ENCODE measurements at regions not wholly inside any gene's neighbourhood (a gene's known extent, or its start where the extent isn't known, plus 50 kb on each side); places are given as distances from the start of the nearest gene placed in this dataset.

DNA sequence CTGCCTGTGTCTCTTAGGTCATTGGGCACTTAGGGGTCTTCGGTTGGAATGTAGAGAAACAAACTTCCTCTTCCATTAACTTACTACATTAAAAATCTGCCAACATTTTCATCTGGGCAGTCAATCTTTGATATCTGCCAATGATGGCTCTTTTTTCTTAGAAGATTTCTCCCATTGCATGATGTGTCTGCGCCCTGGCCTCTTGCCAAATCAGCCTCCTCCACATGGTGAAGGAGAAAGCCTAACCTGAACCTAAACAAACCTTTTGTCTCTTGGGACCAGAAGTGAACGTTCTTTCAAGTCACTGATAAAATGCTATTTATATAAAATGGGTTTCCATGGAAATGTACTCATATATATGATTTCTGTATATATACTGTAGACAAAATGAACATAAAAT is 998.9 kb upstream of the GJE1 start:
- no peak overlapping the region for H3K4me3 ChIP-seq (ENCODE audit: severe bottlenecking)
- no peaks in the 10 kb centered on the region for H3K4me1 ChIP-seq (ENCODE audit: insufficient read depth, poor library complexity, severe bottlenecking)
- no peaks in the 10 kb centered on the region for H3K27me3 ChIP-seq (ENCODE audit: insufficient read depth, poor library complexity, severe bottlenecking)
- TF ChIP-seq, protein P1, sequence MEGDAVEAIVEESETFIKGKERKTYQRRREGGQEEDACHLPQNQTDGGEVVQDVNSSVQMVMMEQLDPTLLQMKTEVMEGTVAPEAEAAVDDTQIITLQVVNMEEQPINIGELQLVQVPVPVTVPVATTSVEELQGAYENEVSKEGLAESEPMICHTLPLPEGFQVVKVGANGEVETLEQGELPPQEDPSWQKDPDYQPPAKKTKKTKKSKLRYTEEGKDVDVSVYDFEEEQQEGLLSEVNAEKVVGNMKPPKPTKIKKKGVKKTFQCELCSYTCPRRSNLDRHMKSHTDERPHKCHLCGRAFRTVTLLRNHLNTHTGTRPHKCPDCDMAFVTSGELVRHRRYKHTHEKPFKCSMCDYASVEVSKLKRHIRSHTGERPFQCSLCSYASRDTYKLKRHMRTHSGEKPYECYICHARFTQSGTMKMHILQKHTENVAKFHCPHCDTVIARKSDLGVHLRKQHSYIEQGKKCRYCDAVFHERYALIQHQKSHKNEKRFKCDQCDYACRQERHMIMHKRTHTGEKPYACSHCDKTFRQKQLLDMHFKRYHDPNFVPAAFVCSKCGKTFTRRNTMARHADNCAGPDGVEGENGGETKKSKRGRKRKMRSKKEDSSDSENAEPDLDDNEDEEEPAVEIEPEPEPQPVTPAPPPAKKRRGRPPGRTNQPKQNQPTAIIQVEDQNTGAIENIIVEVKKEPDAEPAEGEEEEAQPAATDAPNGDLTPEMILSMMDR (IDR thresholded peaks at IDR 0.05; ENCODE audit: poor library complexity, severe bottlenecking): no peak
- no peak overlapping the region for H3K27ac ChIP-seq (ENCODE audit: poor library complexity, severe bottlenecking)
- ATAC-seq (ENCODE audit: low read depth): no peak
- no peak for DNase-seq (ENCODE audit: low spot score)
- H3K36me3 ChIP-seq (ENCODE audit: low read depth): no peaks in the 10 kb centered on the region
- no peaks in the 10 kb centered on the region for H3K9me3 ChIP-seq (ENCODE audit: severe bottlenecking)

GRCh38 chr6:141133346-141133745 is 999.4 kb upstream of the GJE1 start:
- Histone ChIP-seq H3K27me3 (ENCODE audit: insufficient read depth, poor library complexity, severe bottlenecking) (no peaks in the 10 kb centered on the region), H3K36me3 (ENCODE audit: low read depth) (no peaks in the 10 kb centered on the region), H3K4me1 (ENCODE audit: insufficient read depth, poor library complexity, severe bottlenecking) (no peaks in the 10 kb centered on the region), H3K4me3 (ENCODE audit: severe bottlenecking) (no peak overlapping the region), H3K27ac (ENCODE audit: poor library complexity, severe bottlenecking) (no peak overlapping the region), H3K9me3 (ENCODE audit: severe bottlenecking) (no peaks in the 10 kb centered on the region)
- ATAC-seq (ENCODE audit: low read depth): no peak
- no peak for DNase-seq (ENCODE audit: low spot score)
- TF ChIP-seq, protein P1 (IDR thresholded peaks at IDR 0.05; ENCODE audit: poor library complexity, severe bottlenecking): no peak

DNA sequence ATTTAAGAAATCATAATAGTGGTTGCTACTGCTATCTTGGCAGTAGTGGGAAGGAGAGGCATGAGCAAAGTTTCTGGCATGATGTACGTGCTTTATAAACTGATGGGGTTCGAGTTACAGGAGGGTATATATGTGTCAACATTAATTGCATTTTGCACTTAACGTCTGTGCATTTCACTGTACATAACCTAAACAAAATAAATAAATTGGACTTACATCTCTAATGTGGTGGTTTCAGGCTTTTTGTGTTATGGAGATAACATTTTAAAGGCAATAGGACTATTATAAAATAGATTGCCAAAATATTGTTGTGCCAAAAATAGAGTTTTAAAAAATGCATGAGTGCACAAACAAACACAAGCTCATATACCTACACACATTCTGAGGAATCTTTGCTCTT is 1001.1 kb upstream of the GJE1 start:
- Histone ChIP-seq H3K27me3 (ENCODE audit: insufficient read depth, poor library complexity, severe bottlenecking) (no peaks in the 10 kb centered on the region), H3K36me3 (ENCODE audit: low read depth) (no peaks in the 10 kb centered on the region), H3K4me3 (ENCODE audit: severe bottlenecking) (no peak overlapping the region), H3K9me3 (ENCODE audit: severe bottlenecking) (no peaks in the 10 kb centered on the region), H3K27ac (ENCODE audit: poor library complexity, severe bottlenecking) (no peak overlapping the region), H3K4me1 (ENCODE audit: insufficient read depth, poor library complexity, severe bottlenecking) (no peaks in the 10 kb centered on the region)
- DNase-seq (ENCODE audit: low spot score) (no peak), ATAC-seq (ENCODE audit: low read depth) (no peak)
- TF ChIP-seq, protein P1 (IDR thresholded peaks at IDR 0.05; ENCODE audit: poor library complexity, severe bottlenecking): no peak

- DNase-seq (ENCODE audit: low spot score) (no peak), ATAC-seq (ENCODE audit: low read depth) (no peak)
- Histone ChIP-seq H3K36me3 (ENCODE audit: low read depth) (no peaks in the 10 kb centered on the region), H3K9me3 (ENCODE audit: severe bottlenecking) (no peaks in the 10 kb centered on the region), H3K4me1 (ENCODE audit: insufficient read depth, poor library complexity, severe bottlenecking) (no peaks in the 10 kb centered on the region), H3K27me3 (ENCODE audit: insufficient read depth, poor library complexity, severe bottlenecking) (no peaks in the 10 kb centered on the region), H3K27ac (ENCODE audit: poor library complexity, severe bottlenecking) (no peak overlapping the region), H3K4me3 (ENCODE audit: severe bottlenecking) (no peak overlapping the region)
- TF ChIP-seq, protein P1 (IDR thresholded peaks at IDR 0.05; ENCODE audit: poor library complexity, severe bottlenecking): no peak
These were observed 1009.2 kb upstream of the GJE1 start for GRCh38 chr6:141123497-141123896.

- Histone ChIP-seq H3K36me3 (ENCODE audit: low read depth) (no peaks in the 10 kb centered on the region), H3K27ac (ENCODE audit: poor library complexity, severe bottlenecking) (no peak overlapping the region), H3K27me3 (ENCODE audit: insufficient read depth, poor library complexity, severe bottlenecking) (no peaks in the 10 kb centered on the region), H3K9me3 (ENCODE audit: severe bottlenecking) (no peaks in the 10 kb centered on the region), H3K4me1 (ENCODE audit: insufficient read depth, poor library complexity, severe bottlenecking) (peaks cover 2% of the 10 kb centered on the region), H3K4me3 (ENCODE audit: severe bottlenecking) (no peak overlapping the region)
- TF ChIP-seq, protein P1 (IDR thresholded peaks at IDR 0.05; ENCODE audit: poor library complexity, severe bottlenecking): no peak
- ATAC-seq (ENCODE audit: low read depth) (no peak), DNase-seq (ENCODE audit: low spot score) (no peak)
These were observed 1009.7 kb upstream of the GJE1 start for GRCh38 chr6:141123049-141123448.

All from RWPE2 (cell line).